ENCODE measurements at regions not wholly inside any gene's neighbourhood (a gene's known extent, or its start where the extent isn't known, plus 50 kb on each side); places are given as distances from the start of the nearest gene placed in this dataset.

- DNase-seq = no peak
These were observed 1981.3 kb upstream of the IGFBP7 start for GRCh38 chr4:59091146-59092142.

GRCh38 chr4:59094505-59094904 is 1984.3 kb upstream of the IGFBP7 start:
- no peak for DNase-seq

- no peak for DNase-seq
These were observed 1992.1 kb upstream of the IGFBP7 start for GRCh38 chr4:59102311-59102710.

- no peak for DNase-seq
These were observed 2010.2 kb upstream of the IGFBP7 start for GRCh38 chr4:59120287-59120814.

- no peak for DNase-seq
These were observed 2012.4 kb upstream of the IGFBP7 start for GRCh38 chr4:59122626-59123025.

GRCh38 chr4:59126159-59126558 is 2016.0 kb upstream of the IGFBP7 start:
- DNase-seq = no peak

- no peak for DNase-seq
These were observed 2016.8 kb upstream of the IGFBP7 start for GRCh38 chr4:59127006-59127405.

- no peak for DNase-seq
These were observed 2017.6 kb upstream of the IGFBP7 start for GRCh38 chr4:59127743-59128142.

- DNase-seq = no peak
These were observed 2025.2 kb upstream of the IGFBP7 start for GRCh38 chr4:59135248-59135985.

- DNase-seq = no peak
These were observed 2038.9 kb upstream of the ADGRL3 start for GRCh38 chr4:59161249-59161648.

- DNase-seq = no peak
These were observed 2024.5 kb upstream of the ADGRL3 start for GRCh38 chr4:59175617-59176016.

- no peak for DNase-seq
These were observed 2020.8 kb upstream of the ADGRL3 start for GRCh38 chr4:59179372-59179771.

GRCh38 chr4:59180161-59180560 is 2020.0 kb upstream of the ADGRL3 start:
- DNase-seq = peak; percentile 17

- DNase-seq = no peak
These were observed 2019.2 kb upstream of the ADGRL3 start for GRCh38 chr4:59180969-59181368.

GRCh38 chr4:59195839-59196238 is 2004.3 kb upstream of the ADGRL3 start:
- no peak for DNase-seq

- DNase-seq = no peak
These were observed 1999.1 kb upstream of the ADGRL3 start for GRCh38 chr4:59200992-59201391.

GRCh38 chr4:59217910-59218631 is 1982.1 kb upstream of the ADGRL3 start:
- no peak for DNase-seq

- no peak for DNase-seq
These were observed 1977.9 kb upstream of the ADGRL3 start for GRCh38 chr4:59222221-59222620.

GRCh38 chr4:59223292-59223941 is 1976.7 kb upstream of the ADGRL3 start:
- no peak for DNase-seq

GRCh38 chr4:59238212-59238611 is 1961.9 kb upstream of the ADGRL3 start:
- no peak for DNase-seq

- DNase-seq = no peak
These were observed 1960.1 kb upstream of the ADGRL3 start for GRCh38 chr4:59240011-59240410.

GRCh38 chr4:59243038-59243437 is 1957.1 kb upstream of the ADGRL3 start:
- no peak for DNase-seq

All from NCI-H510A (cell line).